ENCODE measurements at regions not wholly inside any gene's neighbourhood (a gene's known extent, or its start where the extent isn't known, plus 50 kb on each side); places are given as distances from the start of the nearest gene placed in this dataset.

- no peak for DNase-seq (ENCODE audit: low spot score)
Measured at GRCh38 chr4:23166919-23167318, 474.2 kb downstream of the GBA3 start.

GRCh38 chr4:23166407-23166806 is 473.7 kb downstream of the GBA3 start:
- peak; percentile 30 for DNase-seq (ENCODE audit: low spot score)

- no peak for DNase-seq (ENCODE audit: low spot score)
Measured at GRCh38 chr4:23165669-23166068, 472.9 kb downstream of the GBA3 start.

- DNase-seq (ENCODE audit: low spot score): no peak
Measured at GRCh38 chr4:23163647-23164436, 471.1 kb downstream of the GBA3 start.

GRCh38 chr4:23162275-23162674 is 469.5 kb downstream of the GBA3 start:
- no peak for DNase-seq (ENCODE audit: low spot score)

- DNase-seq (ENCODE audit: low spot score): no peak
Measured at GRCh38 chr4:23161787-23162186, 469.1 kb downstream of the GBA3 start.

- DNase-seq (ENCODE audit: low spot score): no peak
Measured at GRCh38 chr4:23153076-23153475, 460.3 kb downstream of the GBA3 start.

- DNase-seq (ENCODE audit: low spot score): no peak
Measured at GRCh38 chr4:23149815-23150214, 457.1 kb downstream of the GBA3 start.

GRCh38 chr4:23144707-23145106 is 452.0 kb downstream of the GBA3 start:
- DNase-seq (ENCODE audit: low spot score): no peak

GRCh38 chr4:23135792-23136645 is 443.3 kb downstream of the GBA3 start:
- peak; percentile 82 for DNase-seq (ENCODE audit: low spot score)

- no peak for DNase-seq (ENCODE audit: low spot score)
Measured at GRCh38 chr4:23134331-23134730, 441.6 kb downstream of the GBA3 start.

- no peak for DNase-seq (ENCODE audit: low spot score)
Measured at GRCh38 chr4:23130845-23131244, 438.1 kb downstream of the GBA3 start.

- no peak for DNase-seq (ENCODE audit: low spot score)
Measured at GRCh38 chr4:23125118-23125517, 432.4 kb downstream of the GBA3 start.

- no peak for DNase-seq (ENCODE audit: low spot score)
Measured at GRCh38 chr4:23122666-23123400, 430.1 kb downstream of the GBA3 start.

- DNase-seq (ENCODE audit: low spot score): no peak
Measured at GRCh38 chr4:23120374-23120773, 427.6 kb downstream of the GBA3 start.

- DNase-seq (ENCODE audit: low spot score): no peak
Measured at GRCh38 chr4:23117826-23118225, 425.1 kb downstream of the GBA3 start.

- no peak for DNase-seq (ENCODE audit: low spot score)
Measured at GRCh38 chr4:23114538-23114937, 421.8 kb downstream of the GBA3 start.

GRCh38 chr4:23113104-23113503 is 420.4 kb downstream of the GBA3 start:
- DNase-seq (ENCODE audit: low spot score): no peak

GRCh38 chr4:23106516-23106915 is 413.8 kb downstream of the GBA3 start:
- DNase-seq (ENCODE audit: low spot score): no peak

GRCh38 chr4:23105759-23106370 is 413.1 kb downstream of the GBA3 start:
- no peak for DNase-seq (ENCODE audit: low spot score)

- DNase-seq (ENCODE audit: low spot score): no peak
Measured at GRCh38 chr4:23097251-23097650, 404.5 kb downstream of the GBA3 start.

- DNase-seq (ENCODE audit: low spot score): peak; percentile 55
Measured at GRCh38 chr4:23091711-23092110, 399.0 kb downstream of the GBA3 start.

Data from pons (tissue), 1 donor.